HEK293T (cell line): ENCODE measurements at regions not wholly inside any gene's neighbourhood (a gene's known extent, or its start where the extent isn't known, plus 50 kb on each side); places are given as distances from the start of the nearest gene placed in this dataset.

ENCODE experiments used
- FOXM1 ChIP-seq: fragments of 450-650 bp; IDR thresholded peaks from 2 replicates; pipeline ENCODE4 v1.6.1; 2017; ENCODE audit warnings: mild to moderate bottlenecking, borderline replicate concordance
- SUZ12 ChIP-seq: fragments of 450-650 bp; IDR thresholded peaks from 2 replicates; pipeline ENCODE4 v1.6.1; 2016; ENCODE audit warnings: mild to moderate bottlenecking
- TARDBP ChIP-seq: fragments of 450-650 bp; IDR thresholded peaks from 2 replicates; pipeline ENCODE4 v1.6.1; 2016

- TF ChIP-seq TARDBP (no peak), SUZ12 (no peak), FOXM1 (no peak)
Measured at GRCh38 chr22:49512487-49513165, 315.0 kb downstream of the BRD1 start.
